Caki2 (cell line): ENCODE measurements at regions not wholly inside any gene's neighbourhood (a gene's known extent, or its start where the extent isn't known, plus 50 kb on each side); places are given as distances from the start of the nearest gene placed in this dataset.
"Not testable (repeated sequence)": the region's sequence is repeated elsewhere in the genome, so short reads cannot be mapped to it uniquely, and the experiment has no call there.

Experiments
- DNase-seq: peaks from one replicate; pipeline ENCODE4 v3.0.0-alpha.2; 2015; ENCODE audit warnings: low read depth
- in situ Hi-C: cut with HindIII; loops from 2 replicates; pipeline ENCODE4 v1.10.0; 2016; ENCODE audit warnings: low sequenced_read_pairs, low pct_unique_long_range_greater_than_20kb, mixed read lengths

DNA sequence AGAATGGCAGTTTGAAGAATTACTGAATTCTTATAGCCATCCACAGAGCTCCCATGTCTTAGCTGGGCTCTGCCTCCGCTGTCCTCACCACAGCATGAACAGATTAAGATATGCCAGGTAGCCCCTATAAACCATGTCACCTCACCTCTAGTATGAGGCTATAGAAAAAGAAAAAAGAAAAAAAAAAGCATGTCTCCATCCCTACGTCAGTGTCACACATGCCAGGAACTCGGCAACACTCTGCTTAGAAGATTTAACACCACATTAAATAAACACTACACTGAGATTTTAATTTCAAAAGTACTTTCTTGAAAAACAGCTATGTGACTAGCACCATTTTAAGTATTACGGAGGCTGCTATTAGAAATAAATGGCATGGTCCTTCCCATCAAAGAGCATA lies 149.4 kb downstream of the CAPZA3 start:
- in situ Hi-C loops = no loop called here
- no peak for DNase-seq

DNA sequence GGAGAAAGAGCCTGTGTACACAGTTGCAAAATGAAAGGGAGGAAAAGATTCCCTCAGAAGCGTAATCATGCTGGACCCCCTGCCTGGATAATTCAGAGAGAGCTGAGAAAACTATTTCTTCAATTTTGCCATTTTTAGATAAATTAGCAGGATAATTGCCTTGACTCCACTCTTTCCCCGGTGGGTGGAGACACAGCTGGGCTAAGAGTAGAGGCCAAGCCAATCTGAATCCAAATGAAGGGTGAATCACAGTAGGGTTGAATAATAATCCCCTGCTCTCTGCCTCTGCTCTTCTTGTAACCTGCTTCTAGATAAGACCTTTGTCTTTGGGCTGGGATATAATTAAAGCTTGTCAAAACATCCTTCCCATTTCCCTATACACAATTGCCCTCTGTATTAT lies 150.1 kb downstream of the CAPZA3 start:
- in situ Hi-C loops = no loop called here
- no peak for DNase-seq

DNA sequence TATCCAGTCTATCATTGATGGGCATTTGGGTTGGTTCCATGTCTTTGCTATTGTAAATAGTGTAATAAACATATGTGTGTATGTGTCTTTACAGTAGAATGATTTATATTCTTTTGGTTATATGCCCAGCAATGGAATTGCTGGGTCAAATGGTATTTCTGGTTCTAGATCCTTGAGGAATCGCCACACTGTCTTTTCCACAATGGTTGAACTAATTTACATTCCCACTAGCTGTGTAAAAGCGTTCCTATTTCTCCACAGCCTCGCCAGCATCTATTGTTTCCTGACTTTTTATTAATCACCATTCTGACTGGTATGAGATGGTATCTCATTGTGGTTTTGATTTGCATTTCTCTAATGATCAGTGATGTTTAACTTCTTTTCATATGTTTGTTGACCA lies 152.7 kb downstream of the CAPZA3 start:
- in situ Hi-C loops, DNase-seq: not testable (repeated sequence)

DNA sequence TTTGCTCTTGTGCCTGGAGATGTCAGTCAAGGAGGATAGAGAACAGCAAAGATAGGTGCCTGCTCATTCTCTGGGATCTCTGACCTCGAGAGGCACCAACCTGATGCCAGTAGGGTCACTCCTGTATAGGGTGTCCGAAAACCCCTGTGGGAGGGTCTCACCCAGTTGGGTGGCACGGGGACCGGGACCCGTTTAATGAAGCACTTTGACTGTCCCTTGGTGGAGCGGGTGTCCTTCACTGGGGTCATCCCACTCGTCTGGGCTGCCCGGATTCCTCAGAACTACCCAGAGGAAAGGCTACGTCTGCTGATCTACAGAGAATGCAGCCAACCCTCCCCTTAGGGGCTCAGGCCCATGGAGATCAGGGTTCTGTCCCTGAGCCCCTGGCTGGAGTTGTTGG lies 157.6 kb downstream of the CAPZA3 start:
- in situ Hi-C loops = no loop called here
- DNase-seq = no peak

DNA sequence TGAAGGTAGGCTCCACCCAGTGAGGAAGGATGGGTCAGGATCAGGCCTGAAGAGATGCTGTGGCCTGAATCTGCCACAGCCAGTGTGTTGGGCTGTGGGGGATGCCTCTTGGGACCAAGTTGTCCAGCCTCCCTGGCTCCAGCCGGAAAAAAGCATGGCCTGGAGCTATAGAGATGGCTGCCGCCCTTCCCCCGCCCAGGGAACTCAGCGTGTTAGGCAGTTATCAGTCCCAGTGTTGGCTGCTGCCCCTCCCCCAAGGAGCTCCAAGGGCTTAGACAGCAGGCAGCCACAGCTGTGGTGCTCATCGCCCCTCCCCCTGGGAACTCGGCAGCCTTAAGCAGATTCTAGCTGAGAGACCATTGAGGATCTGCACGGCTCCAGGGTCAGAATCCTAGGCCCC lies 158.0 kb downstream of the CAPZA3 start:
- in situ Hi-C loops = no loop called here

DNA sequence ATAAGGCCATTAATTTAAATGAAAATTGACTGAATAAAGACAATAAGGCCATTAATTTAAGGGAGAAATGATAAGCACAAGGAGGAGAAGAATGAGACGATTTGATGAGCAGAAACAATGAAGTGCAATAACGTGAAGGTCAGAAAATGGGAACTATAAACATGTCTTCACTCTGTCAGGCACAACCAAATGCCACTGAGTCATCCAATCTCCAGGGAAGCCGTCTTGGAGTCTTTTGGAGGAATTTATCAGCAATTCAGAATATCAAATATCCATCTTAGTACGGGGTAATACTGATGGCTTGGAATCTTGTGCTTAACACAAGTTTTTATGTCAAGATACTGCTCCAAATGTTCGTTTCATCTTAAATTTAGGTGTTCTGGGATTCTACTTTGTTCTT lies 159.9 kb downstream of the CAPZA3 start:
- in situ Hi-C loops = no loop called here
- DNase-seq = no peak

More for the DNA sequence above, 158.0 kb downstream of the CAPZA3 start:
- no peak for DNase-seq

DNA sequence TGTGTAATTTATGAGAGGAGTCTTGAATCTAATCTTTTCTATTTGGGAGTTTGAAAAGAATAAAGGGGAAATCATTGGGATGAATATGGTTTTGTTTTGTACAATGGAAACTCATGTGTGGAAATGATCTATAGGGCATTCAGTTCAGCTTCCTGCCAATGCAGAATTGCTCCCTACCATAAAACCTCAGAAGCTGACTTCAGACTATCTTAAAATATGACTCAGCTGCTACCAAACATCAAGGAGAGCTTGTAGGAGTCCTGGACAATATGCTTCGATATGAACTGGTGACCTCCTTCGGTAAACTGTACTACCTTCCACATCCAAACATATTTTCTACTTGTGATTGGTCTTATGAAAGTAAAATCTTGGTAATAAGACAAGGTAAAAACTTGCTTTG lies 160.6 kb downstream of the CAPZA3 start:
- in situ Hi-C loops = no loop called here
- no peak for DNase-seq

DNA sequence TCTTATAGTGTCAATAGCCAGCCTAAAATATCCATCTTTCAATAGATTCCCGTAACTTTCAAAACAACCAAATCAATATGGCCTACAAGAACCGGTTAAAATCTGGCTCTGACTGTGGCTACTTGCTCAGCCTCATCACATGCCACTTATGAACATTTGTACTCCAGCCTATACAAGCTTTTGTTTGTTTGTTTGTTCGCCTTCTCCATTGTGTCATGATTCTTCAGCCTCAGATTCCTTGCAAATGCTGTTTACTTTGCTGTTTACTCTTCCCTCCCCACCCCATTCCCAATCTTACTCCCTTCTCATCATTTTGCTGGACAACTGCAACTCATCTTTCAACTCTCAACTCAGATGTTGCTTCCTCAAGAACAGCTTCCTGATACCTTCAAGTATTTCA lies 161.2 kb downstream of the CAPZA3 start:
- in situ Hi-C loops = no loop called here
- DNase-seq = no peak

DNA sequence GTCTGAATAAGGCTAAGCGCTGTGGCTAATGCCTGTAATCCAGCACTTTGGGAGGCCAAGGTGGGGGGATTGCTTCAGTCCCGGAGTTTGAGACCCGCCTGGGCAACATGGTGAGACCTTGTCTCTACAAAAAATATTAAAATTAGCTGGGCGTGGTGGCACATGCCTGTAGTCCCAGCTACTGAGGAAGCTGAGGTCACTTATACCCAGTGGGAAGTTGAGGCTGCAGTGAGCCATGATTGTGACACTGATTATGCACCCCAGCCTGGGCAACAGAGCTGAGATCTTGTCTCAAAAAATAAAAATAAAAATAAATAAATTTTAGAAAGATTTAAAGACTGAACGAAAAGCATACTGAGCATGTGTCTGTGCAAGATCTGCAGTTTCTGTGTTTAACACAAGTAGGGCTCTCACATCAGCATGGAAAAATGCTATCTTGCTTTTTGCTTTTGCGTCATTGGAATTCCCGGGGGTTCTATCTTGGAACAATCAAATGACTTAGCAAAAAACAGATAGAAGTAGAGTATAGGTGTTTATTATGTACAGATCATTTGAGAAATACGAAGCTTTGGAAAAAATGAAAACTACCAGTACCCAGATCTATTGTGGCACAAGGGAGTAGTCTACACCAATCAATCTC lies 161.9 kb downstream of the CAPZA3 start:
- DNase-seq = no peak
- in situ Hi-C loops = no loop called here

DNA sequence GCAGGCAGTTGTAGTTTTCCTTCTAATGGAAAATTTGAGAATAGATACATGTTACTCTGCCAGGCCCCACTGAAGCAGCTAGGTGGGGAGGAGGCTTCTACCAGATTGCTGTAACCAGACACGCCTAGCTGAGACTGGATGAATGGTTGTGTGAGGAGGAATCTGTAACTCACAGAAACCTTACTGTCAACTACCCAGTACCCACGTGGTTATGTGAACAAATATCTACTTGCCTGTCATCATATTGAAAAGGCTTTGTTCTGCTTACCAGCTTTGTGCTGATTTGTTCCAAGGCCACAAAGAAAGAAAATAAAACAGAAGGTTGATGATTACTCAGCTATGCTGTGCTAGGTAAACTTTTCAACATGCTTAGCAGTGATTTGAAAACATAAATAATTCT lies 167.2 kb downstream of the CAPZA3 start:
- in situ Hi-C loops = no loop called here
- no peak for DNase-seq

DNA sequence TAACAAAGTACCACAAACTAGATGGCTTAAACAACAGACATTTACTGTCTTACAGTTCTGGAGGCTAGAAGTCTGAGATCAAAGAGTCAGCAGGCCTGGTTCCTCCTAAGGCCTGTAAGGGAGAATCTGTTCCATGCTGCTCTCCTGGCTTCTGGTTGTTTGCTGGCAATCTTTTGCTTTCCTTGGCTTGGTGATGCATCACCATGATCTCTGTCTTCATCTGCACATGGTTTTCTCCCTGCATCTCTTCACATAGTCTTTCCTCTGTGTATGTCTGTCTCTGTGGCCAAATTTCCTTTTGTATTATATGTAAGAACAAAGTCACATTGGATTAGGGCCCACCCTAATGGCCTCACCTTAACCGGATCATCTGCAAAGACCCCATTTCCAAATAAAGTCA lies 168.5 kb downstream of the CAPZA3 start:
- no peak for DNase-seq
- in situ Hi-C loops = no loop called here

DNA sequence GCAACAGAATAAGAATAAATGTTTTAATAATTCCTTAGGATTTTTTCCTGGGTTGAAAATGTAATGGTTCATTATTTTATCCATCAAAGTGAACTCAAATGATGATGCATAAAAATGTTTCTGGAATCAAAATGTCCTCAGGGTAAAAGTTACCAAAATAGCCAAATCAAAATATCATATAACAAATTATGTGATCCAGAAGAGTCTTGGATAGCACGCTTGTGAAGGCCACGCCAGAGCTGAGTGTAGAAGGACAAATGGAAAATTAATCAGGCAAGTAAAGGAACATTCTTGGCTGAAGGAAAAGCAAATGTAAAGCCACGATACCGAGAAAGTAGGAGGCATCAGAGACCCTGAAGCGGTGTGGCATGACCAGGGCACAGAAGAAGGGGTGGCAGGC lies 169.2 kb downstream of the CAPZA3 start:
- in situ Hi-C loops = no loop called here
- no peak for DNase-seq

DNA sequence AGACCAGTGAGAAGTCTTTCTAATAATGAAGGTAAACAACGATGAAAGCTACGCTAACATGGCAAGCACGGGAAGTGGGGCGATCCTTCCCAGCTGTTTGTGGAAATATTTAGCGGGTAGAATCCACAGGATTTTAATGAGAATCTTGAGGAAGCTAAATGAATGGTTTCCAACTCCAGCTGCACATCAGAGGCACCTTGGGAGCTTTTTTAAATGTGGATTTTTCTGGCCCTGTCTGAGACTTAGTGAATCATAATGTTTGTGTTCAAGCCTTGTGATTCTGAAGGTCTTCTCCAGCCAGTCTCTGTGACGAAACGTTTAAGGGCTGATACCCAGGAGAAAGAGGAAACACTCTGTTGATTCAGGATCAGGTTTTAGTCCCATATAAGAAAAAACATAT lies 169.8 kb downstream of the CAPZA3 start:
- no peak for DNase-seq
- in situ Hi-C loops = no loop called here

DNA sequence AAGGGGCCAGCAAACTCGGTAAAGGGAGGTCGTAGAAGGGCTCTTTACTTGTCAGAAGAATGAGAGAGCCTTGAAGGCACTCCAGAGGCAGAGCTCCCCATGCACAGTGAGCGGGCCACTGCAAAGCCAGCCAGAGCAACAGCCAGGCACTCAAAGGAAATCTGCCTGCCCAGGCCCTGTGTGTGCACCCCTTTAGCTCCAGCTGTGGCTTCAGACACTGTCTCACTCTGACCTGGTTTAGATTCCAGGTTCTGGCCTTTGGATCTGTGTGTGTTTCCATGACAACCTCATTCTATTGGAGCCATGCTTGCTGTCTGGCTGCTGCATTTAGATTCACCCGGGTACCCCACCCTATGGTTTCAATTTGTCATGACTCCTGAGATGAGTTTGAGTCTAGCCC lies 170.3 kb downstream of the CAPZA3 start:
- in situ Hi-C loops = no loop called here

DNA sequence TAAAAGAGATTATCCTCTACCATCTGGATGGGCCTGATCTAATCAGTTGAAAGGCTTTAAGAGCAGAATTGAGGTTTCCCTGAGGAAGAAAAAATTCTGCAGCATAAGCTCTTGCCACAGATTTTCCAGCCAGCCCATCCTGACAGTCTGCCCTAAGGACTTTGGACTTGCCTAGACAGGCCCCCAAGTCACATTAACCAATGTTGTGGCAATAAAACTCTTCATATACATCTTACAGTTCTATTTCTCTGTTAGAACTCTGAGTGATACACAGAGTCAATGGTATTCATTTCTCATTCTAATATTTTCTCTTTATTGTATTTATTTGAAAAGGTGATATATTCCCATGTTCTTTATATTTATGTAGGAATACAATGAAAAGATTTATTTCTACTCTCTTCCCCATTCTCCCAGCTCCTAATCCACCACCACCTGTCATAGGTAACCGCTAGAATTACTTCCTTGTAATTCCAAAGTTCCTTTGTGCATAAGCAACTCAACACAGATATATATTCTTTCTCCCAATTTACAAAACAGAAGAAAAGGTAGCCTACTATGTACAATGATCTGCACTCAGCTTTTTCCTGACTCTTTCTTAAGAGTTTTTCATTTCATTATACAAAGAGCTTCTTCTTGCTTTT lies 182.1 kb downstream of the CAPZA3 start:
- DNase-seq = no peak
- in situ Hi-C loops = no loop called here

More for the DNA sequence above, 170.3 kb downstream of the CAPZA3 start:
- no peak for DNase-seq

DNA sequence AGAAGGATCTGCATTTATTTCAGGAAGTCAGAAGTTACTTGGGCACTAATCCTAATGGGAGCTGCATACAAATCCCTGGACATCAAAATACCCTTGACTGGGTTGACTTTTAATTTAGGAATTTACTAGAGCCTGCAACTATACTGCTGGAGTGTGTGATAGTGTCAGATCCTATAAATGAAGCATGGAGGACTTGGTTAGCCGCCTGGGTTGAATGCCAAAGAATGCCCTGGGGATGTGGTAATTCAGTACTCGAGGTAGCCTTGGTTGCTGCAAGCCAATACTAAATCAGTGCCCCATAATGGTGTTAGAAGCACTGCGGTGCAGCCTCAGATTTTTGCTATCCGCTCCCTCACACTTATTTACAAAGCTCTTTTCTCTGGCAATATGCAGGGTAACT lies 184.9 kb downstream of the CAPZA3 start:
- DNase-seq = no peak
- in situ Hi-C loops = no loop called here

DNA sequence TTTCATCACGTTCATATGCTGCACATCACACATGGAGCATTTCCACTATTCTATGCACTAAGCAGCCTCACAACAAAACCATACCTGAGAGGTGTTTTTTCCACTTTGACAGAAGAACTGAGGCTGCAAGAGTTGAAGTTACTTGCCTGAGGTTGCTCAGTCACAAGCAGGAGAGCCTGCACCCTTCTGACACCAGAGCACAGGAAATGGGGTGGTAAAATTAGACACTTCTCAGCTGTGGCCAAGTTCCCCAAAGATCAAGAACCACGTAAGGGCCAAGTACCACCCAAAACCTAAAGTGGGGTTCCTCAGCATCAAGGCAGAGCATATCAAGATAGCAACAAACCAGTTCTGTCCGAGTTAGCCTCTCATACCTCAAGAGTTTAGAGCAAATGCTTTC lies 185.8 kb downstream of the CAPZA3 start:
- in situ Hi-C loops = no loop called here
- DNase-seq = no peak

DNA sequence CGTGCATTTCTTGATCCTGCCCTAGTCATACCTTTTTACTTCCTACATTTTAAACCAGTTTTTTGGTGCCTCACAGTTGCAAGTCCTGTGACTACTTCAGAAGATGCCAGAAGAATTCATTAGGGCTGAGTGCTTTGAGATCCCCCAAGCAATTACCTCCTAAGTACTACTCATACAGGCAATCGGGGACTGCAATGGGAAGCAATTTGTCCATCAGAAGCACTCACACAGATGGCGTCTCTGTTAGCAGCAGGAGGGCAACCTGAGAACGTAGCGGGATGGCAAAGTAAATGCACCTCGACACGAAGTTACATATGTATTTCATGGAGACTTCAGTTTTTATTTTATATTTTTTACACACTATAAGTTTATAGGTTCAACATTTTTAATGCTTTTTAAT lies 188.3 kb downstream of the CAPZA3 start:
- in situ Hi-C loops = no loop called here
- no peak for DNase-seq

DNA sequence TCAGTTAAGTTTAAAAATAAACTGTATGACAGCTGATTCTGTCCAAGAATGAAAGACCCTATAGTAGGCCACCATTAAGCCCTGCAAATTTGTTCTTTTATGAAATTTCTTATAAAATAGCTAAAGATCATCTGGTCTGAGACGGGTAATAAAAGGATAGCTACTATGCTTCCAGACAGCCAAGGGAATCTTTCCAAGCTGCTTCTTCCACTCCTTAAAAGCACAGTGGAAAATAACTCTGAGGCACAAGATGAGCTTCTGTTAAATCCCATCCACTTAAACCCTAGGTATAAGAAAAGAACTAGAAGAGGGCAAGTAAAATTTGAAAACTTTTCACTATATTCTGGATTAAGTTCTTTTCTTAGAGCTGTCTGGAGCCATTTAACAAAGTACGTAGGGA lies 194.3 kb downstream of the CAPZA3 start:
- in situ Hi-C loops = no loop called here
- DNase-seq = no peak

DNA sequence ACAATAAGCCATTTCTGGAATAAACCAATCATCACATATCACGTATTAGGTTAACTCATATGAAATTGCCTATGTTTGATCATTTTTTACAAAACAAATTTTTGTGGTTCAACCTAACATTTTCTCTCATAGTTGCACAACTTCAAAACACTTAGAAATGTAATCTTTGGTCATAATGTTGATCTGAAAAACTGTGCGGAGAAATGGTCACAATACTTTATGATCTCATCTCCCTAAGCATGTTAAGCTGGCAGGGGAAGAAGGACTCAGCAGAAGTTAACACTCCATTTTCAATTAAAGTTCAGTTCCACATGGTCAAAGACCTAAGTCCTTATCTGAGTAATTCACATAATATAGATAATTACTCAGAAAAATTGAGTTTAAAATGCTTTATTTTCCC lies 194.8 kb downstream of the CAPZA3 start:
- no peak for DNase-seq
- in situ Hi-C loops = no loop called here
